A673 (cell line): ENCODE measurements at regions not wholly inside any gene's neighbourhood (a gene's known extent, or its start where the extent isn't known, plus 50 kb on each side); places are given as distances from the start of the nearest gene placed in this dataset.

Experiments used
- BruUV-seq: library from RNA; stranded (reverse); fragments of 400-500 nt; replicated peaks from 2 replicates; lab custom pipeline; 2021; lab: Mats Ljungman, UMichigan
- CTCF ChIA-PET: fragments of 300-600 bp; sonication (Branson Sonifier 250); formaldehyde crosslinking; loops from one replicate; lab custom pipeline; 2022; ENCODE audit warnings: antibody characterized with exemption; lab: Charles Lee
- POLR2A ChIA-PET: fragments of 300-600 bp; sonication (Branson Sonifier 250); formaldehyde crosslinking; loops from one replicate; lab custom pipeline; 2022; ENCODE audit warnings: antibody characterized with exemption; ENCODE audit not compliant: low non-redundant PET; lab: Charles Lee
- DNase-seq: peaks from one replicate; pipeline ENCODE4 v3.0.0-alpha.2; 2015; ENCODE audit warnings: low spot score
- H3K27ac ChIP-seq: fragments of 200-600 bp; sonication (generic); 2 replicates; pipeline ENCODE4 v1.5.1; 2016; ENCODE audit warnings: mixed run types, low read depth, mild to moderate bottlenecking, mixed read lengths, antibody characterized with exemption, low read length; ENCODE audit not compliant: poor library complexity, severe bottlenecking
- H3K27me3 ChIP-seq: fragments of 200-600 bp; sonication (generic); replicated peaks from 2 replicates; pipeline ENCODE4 v1.6.1; 2017; ENCODE audit warnings: mixed run types, low read depth, mild to moderate bottlenecking, mixed read lengths, antibody characterized with exemption, low read length; ENCODE audit not compliant: insufficient read depth, poor library complexity
- H3K36me3 ChIP-seq: fragments of 200-600 bp; sonication (generic); 2 replicates; pipeline ENCODE4 v1.6.1; 2016; ENCODE audit warnings: mixed run types, mild to moderate bottlenecking, mixed read lengths, antibody characterized with exemption, low read length; ENCODE audit not compliant: insufficient read depth, poor library complexity, severe bottlenecking
- H3K4me1 ChIP-seq: fragments of 200-600 bp; sonication (generic); 2 replicates; pipeline ENCODE4 v1.6.1; 2017; ENCODE audit warnings: mixed run types, mild to moderate bottlenecking, mixed read lengths, antibody characterized with exemption, low read length; ENCODE audit not compliant: insufficient read depth, poor library complexity, severe bottlenecking
- H3K4me3 ChIP-seq: fragments of 200-600 bp; sonication (generic); 2 replicates; pipeline ENCODE4 v1.5.1; 2016; ENCODE audit warnings: low read depth, mixed run types, mild to moderate bottlenecking, mixed read lengths, low read length; ENCODE audit not compliant: poor library complexity, severe bottlenecking
- H3K9me3 ChIP-seq: fragments of 200-600 bp; sonication (generic); 2 replicates; pipeline ENCODE4 v1.6.1; 2016; ENCODE audit warnings: mixed run types, low read depth, mild to moderate bottlenecking, mixed read lengths, antibody characterized with exemption, low read length; ENCODE audit not compliant: poor library complexity, severe bottlenecking
- CTCF ChIP-seq: fragments of 300-800, 200-600 bp; sonication (generic); conservative IDR thresholded peaks from 2 replicates; pipeline ENCODE4 v1.5.1; 2017; ENCODE audit warnings: low read depth, mild to moderate bottlenecking, antibody characterized with exemption, low read length, moderate library complexity, mixed read lengths
- EZH2 ChIP-seq: fragments of 200-600 bp; sonication (generic); IDR thresholded peaks from 2 replicates; pipeline ENCODE4 v1.6.1; 2017; ENCODE audit warnings: borderline replicate concordance, low read depth, mild to moderate bottlenecking, mixed read lengths, antibody characterized with exemption, low read length; ENCODE audit not compliant: poor library complexity, severe bottlenecking
- intact Hi-C: fragments of 100-400 bp; cut with micrococcal nuclease; formaldehyde crosslinking; loops from one replicate; pipeline ENCODE4 v1.10.0; 2022; ENCODE audit not compliant: unreplicated experiment

GRCh38 chr5:128695791-128696530, 157.9 kb upstream of the FBN2 start:
- DNase-seq, result peak; percentile 1
- H3K27me3 ChIP-seq, result no peaks in the 10 kb centered on the region
- no peaks in the 10 kb centered on the region for H3K9me3 ChIP-seq
- no peak overlapping the region for H3K4me3 ChIP-seq
- POLR2A ChIA-PET, result no interaction called here
- no peaks in the 10 kb centered on the region for H3K36me3 ChIP-seq
- no TSS peak for BruUV-seq
- no peaks in the 10 kb centered on the region for H3K4me1 ChIP-seq
- H3K27ac ChIP-seq, result no peak overlapping the region
- TF ChIP-seq CTCF (peak; percentile 40), EZH2 (no peak)
- intact Hi-C loops, result no loop called here
- CTCF ChIA-PET, result no interaction called here

GRCh38 chr5:128701301-128701700, 163.3 kb upstream of the FBN2 start:
- no peaks in the 10 kb centered on the region for H3K27me3 ChIP-seq
- POLR2A ChIA-PET, result no interaction called here
- no peaks in the 10 kb centered on the region for H3K36me3 ChIP-seq
- CTCF ChIA-PET, result no interaction called here
- BruUV-seq, result no TSS peak
- TF ChIP-seq CTCF, result no peak
- no peak for TF ChIP-seq EZH2
- H3K4me1 ChIP-seq, result no peaks in the 10 kb centered on the region
- DNase-seq, result no peak
- H3K4me3 ChIP-seq, result no peak overlapping the region
- no peak overlapping the region for H3K27ac ChIP-seq
- intact Hi-C loops, result no loop called here
- no peaks in the 10 kb centered on the region for H3K9me3 ChIP-seq

GRCh38 chr5:128703322-128703721, 165.3 kb upstream of the FBN2 start:
- Histone ChIP-seq H3K27ac (no peak overlapping the region), H3K4me1 (no peaks in the 10 kb centered on the region), H3K9me3 (no peaks in the 10 kb centered on the region), H3K27me3 (no peaks in the 10 kb centered on the region), H3K36me3 (no peaks in the 10 kb centered on the region), H3K4me3 (no peak overlapping the region)
- no peak for DNase-seq
- ChIA-PET CTCF (no interaction called here), POLR2A (no interaction called here)
- no TSS peak for BruUV-seq
- intact Hi-C loops, result no loop called here
- TF ChIP-seq CTCF, result no peak
- TF ChIP-seq EZH2, result no peak
